Mesothelial cell of epicardium (in vitro differentiated cells): ENCODE measurements at regions not wholly inside any gene's neighbourhood (a gene's known extent, or its start where the extent isn't known, plus 50 kb on each side); places are given as distances from the start of the nearest gene placed in this dataset.

Experiments
- DNase-seq, 2 experiments: peaks; one replicate each; pipeline ENCODE4 v3.0.0; 2021; ENCODE audit warnings: low spot score in 2 of 2; ENCODE audit not compliant: unreplicated experiment in 2 of 2
- H3K27ac Mint-ChIP-seq: 2 replicates; pipeline ENCODE4 v1.8.0; 2021; ENCODE audit warnings: mixed read lengths
- H3K27me3 Mint-ChIP-seq: 2 replicates; pipeline ENCODE4 v1.8.0; 2021; ENCODE audit warnings: low read depth, mixed read lengths
- H3K36me3 Mint-ChIP-seq: 2 replicates; pipeline ENCODE4 v1.8.0; 2021; ENCODE audit warnings: mixed read lengths
- H3K4me1 Mint-ChIP-seq: 2 replicates; pipeline ENCODE4 v1.8.0; 2021; ENCODE audit warnings: mixed read lengths
- H3K4me3 Mint-ChIP-seq: 2 replicates; pipeline ENCODE4 v1.8.0; 2021; ENCODE audit warnings: mild to moderate bottlenecking, moderate library complexity, mixed read lengths
- H3K9me3 Mint-ChIP-seq: 2 replicates; pipeline ENCODE4 v1.8.0; 2021; ENCODE audit warnings: mixed read lengths
- TF ChIP-seq, protein P1 (sequence below): fragments of 200-600 bp; sonication (generic); IDR thresholded peaks from one replicate; pipeline ENCODE4 v1.5.0; 2021; ENCODE audit warnings: antibody characterized with exemption; ENCODE audit not compliant: unreplicated experiment

DNA sequence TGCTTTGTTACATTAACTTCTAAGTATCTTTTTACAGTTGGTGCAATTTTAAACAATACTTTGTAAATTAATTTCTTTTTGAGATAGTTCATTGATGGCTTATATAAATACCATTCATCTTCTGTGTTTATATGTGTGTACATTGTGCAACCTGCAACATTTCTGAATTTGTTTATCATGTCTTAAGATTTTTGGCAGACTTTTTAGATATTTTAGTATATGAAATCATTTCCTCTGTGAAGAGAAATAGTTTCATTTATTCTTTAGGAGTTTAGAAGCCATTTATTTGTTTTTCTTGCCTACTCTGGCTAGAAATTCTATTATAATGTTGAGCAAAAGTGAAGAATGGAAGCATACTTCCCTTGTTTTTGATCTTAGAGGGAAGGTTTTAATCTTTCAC is 337.8 kb upstream of the DSEL start:
- TF ChIP-seq, protein P1, sequence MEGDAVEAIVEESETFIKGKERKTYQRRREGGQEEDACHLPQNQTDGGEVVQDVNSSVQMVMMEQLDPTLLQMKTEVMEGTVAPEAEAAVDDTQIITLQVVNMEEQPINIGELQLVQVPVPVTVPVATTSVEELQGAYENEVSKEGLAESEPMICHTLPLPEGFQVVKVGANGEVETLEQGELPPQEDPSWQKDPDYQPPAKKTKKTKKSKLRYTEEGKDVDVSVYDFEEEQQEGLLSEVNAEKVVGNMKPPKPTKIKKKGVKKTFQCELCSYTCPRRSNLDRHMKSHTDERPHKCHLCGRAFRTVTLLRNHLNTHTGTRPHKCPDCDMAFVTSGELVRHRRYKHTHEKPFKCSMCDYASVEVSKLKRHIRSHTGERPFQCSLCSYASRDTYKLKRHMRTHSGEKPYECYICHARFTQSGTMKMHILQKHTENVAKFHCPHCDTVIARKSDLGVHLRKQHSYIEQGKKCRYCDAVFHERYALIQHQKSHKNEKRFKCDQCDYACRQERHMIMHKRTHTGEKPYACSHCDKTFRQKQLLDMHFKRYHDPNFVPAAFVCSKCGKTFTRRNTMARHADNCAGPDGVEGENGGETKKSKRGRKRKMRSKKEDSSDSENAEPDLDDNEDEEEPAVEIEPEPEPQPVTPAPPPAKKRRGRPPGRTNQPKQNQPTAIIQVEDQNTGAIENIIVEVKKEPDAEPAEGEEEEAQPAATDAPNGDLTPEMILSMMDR: no peak
- no peaks in the 10 kb centered on the region for H3K36me3 Mint-ChIP-seq
- peaks cover 12% of the 10 kb centered on the region for H3K9me3 Mint-ChIP-seq
- no peak overlapping the region for H3K27ac Mint-ChIP-seq
- no peaks in the 10 kb centered on the region for H3K27me3 Mint-ChIP-seq
- no peaks in the 10 kb centered on the region for H3K4me1 Mint-ChIP-seq
- H3K4me3 Mint-ChIP-seq: no peak overlapping the region
- DNase-seq: no peak

DNA sequence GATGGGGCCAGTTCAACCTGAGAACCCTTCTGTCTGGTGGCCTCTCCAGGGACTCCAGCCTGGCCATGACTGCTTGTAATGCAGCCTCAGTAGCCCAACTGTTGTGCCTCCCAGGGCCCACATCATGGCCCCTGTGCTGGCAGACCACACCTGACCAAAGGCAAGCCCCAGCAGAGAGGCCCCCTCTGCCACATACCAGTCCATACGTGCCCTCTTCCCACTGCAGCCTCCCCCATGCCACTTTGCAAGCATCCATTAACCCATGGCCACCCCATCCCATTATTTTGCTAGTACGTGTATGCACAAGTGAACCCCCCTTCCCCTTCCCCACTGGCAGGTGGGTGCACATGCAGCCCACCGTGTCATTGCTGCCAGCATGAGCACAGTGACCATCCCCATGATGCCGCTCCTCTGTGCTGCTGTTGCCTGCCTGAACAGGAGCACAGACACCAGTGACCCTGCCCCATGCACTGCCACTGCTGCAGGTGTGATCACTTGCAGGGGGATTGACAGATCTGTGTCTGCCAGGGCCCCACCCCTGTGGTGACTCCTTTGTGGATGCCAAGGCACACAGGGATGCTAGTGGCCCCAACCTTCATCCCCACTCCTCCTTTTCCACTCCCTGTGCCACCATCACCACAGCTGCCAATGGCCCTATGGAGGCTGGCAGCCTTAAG is 330.0 kb upstream of the DSEL start:
- Mint-ChIP-seq H3K9me3 (peaks cover 23% of the 10 kb centered on the region), H3K27me3 (no peaks in the 10 kb centered on the region), H3K36me3 (no peaks in the 10 kb centered on the region), H3K4me1 (no peaks in the 10 kb centered on the region), H3K27ac (no peak overlapping the region), H3K4me3 (no peak overlapping the region)
- TF ChIP-seq, protein P1: no peak
- no peak for DNase-seq

DNA sequence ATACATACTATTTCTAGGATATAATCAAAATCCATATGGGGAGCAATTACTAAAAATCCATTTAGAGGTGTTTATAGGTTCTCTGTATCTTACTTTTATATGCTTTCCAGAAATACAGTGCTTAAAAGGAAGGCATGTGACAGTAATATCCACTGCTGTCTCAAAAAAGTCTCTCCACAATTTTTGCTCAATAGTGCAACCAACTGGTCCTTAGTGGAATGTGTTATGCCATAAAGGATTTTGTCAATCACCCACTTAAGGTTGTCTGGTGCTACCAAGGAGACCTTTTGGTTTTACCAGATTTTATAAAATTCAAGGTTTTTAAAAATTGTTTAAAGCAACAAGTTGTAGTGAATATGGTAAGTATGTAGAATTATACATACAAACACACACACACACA is 328.5 kb upstream of the DSEL start:
- H3K27ac Mint-ChIP-seq: no peak overlapping the region
- DNase-seq: no peak
- TF ChIP-seq, protein P1: no peak
- no peaks in the 10 kb centered on the region for H3K36me3 Mint-ChIP-seq
- H3K27me3 Mint-ChIP-seq: no peaks in the 10 kb centered on the region
- H3K9me3 Mint-ChIP-seq: peaks cover 23% of the 10 kb centered on the region
- no peak overlapping the region for H3K4me3 Mint-ChIP-seq
- no peaks in the 10 kb centered on the region for H3K4me1 Mint-ChIP-seq

DNA sequence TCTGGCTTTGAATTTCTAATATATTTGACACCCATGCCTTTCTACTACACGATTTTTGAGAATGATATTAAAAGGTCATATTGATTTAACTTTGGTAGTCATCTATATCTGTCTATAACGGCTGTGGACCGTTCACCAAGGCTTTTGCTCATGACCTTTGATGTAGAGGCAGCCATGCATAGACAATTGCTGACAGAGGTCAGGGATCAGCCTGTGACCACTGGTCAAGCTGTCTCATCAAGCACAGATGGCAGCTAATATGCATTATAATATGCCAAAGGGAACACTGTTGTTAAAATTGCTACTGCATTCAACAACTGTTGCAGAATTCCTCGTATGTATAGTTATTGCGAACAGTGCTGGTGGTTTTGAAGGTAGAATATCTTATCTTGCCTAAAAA is 323.9 kb upstream of the DSEL start:
- Mint-ChIP-seq H3K27me3 (no peaks in the 10 kb centered on the region), H3K36me3 (no peaks in the 10 kb centered on the region), H3K9me3 (peaks cover 7% of the 10 kb centered on the region), H3K4me1 (no peaks in the 10 kb centered on the region), H3K4me3 (no peak overlapping the region), H3K27ac (no peak overlapping the region)
- no peak for DNase-seq
- TF ChIP-seq, protein P1: no peak

DNA sequence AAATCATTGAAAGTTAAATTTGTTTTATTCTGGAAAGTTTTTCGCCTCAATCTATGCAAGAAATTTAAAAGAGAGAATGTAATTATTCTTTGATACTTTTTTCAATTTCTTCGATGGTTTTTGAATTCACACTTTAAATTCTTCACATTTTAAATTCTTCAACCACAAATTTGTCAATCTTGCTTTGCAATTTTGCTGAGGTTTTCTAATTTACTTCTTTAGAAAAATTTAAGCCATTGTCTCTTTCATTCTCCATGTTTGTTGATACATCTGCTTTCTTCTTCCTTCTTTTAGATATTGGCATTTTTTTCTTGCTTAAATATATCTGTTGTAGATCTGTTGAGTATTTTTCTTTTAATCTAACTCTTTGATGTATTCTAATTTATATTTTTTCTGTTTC is 301.9 kb upstream of the DSEL start:
- no peak for DNase-seq
- H3K36me3 Mint-ChIP-seq: no peaks in the 10 kb centered on the region
- H3K9me3 Mint-ChIP-seq: no peaks in the 10 kb centered on the region
- H3K4me3 Mint-ChIP-seq: no peak overlapping the region
- TF ChIP-seq, protein P1: no peak
- H3K27ac Mint-ChIP-seq: no peak overlapping the region
- H3K4me1 Mint-ChIP-seq: no peaks in the 10 kb centered on the region
- no peaks in the 10 kb centered on the region for H3K27me3 Mint-ChIP-seq

DNA sequence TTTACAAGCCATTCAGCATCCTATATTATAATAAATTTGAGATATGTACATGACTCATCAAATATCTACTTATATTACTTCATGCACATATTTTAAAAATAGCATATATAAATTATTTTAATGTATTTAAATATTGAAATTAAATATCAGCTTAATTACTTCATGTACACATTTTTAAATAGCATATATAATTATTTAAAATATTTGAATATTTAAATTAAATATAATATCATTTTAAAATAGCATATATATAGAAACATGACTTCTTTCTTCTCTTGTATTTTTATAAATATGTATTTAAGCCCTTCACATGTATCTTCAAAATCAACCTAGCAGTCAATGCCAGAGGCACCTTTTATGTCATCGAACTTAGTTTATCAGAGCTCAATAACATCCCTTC is 298.8 kb upstream of the DSEL start:
- DNase-seq: no peak
- no peaks in the 10 kb centered on the region for H3K36me3 Mint-ChIP-seq
- H3K4me1 Mint-ChIP-seq: no peaks in the 10 kb centered on the region
- H3K9me3 Mint-ChIP-seq: no peaks in the 10 kb centered on the region
- no peak overlapping the region for H3K27ac Mint-ChIP-seq
- no peaks in the 10 kb centered on the region for H3K27me3 Mint-ChIP-seq
- no peak overlapping the region for H3K4me3 Mint-ChIP-seq
- TF ChIP-seq, protein P1: no peak
